NT2/D1 (cell line): ENCODE measurements at regions not wholly inside any gene's neighbourhood (a gene's known extent, or its start where the extent isn't known, plus 50 kb on each side); places are given as distances from the start of the nearest gene placed in this dataset.
A peak's percentile ranks its signal among the peaks of the same experiment; 100 is the strongest.

ENCODE experiments used
- DNase-seq: peaks from one replicate; pipeline ENCODE4 v3.0.0-alpha.2; 2011; ENCODE audit warnings: low read depth, low spot score
- H3K27me3 ChIP-seq: 2 replicates; pipeline ENCODE4 v1.6.0; 2011; ENCODE audit warnings: mild to moderate bottlenecking; ENCODE audit not compliant: insufficient read length, insufficient read depth
- H3K36me3 ChIP-seq: 2 replicates; pipeline ENCODE4 v1.6.1; 2011; ENCODE audit warnings: mild to moderate bottlenecking, low read length, mixed read lengths; ENCODE audit not compliant: insufficient read depth, insufficient read length
- H3K4me1 ChIP-seq: 2 replicates; pipeline ENCODE4 v1.5.1; 2011; ENCODE audit not compliant: insufficient read depth, insufficient read length
- H3K4me3 ChIP-seq: 2 replicates; pipeline ENCODE4 v1.5.1; 2011; ENCODE audit warnings: low read depth; ENCODE audit not compliant: insufficient read length
- H3K9ac ChIP-seq: 2 replicates; pipeline ENCODE4 v1.6.0; 2011; ENCODE audit warnings: low read depth; ENCODE audit not compliant: insufficient read length
- H3K9me3 ChIP-seq: 2 replicates; pipeline ENCODE4 v1.5.1; 2011; ENCODE audit warnings: mild to moderate bottlenecking, low read length; ENCODE audit not compliant: insufficient read depth
- SUZ12 ChIP-seq: IDR thresholded peaks from 2 replicates; pipeline ENCODE4 v1.6.1; 2011; ENCODE audit not compliant: insufficient read length, insufficient read depth; ENCODE audit errors: extremely low read depth
- YY1 ChIP-seq: IDR thresholded peaks from 2 replicates; pipeline ENCODE4 v1.6.1; 2011; ENCODE audit not compliant: insufficient read length, insufficient read depth
- ZNF274 ChIP-seq: IDR thresholded peaks from 2 replicates; pipeline ENCODE4 v1.6.1; 2011; ENCODE audit warnings: mild to moderate bottlenecking, low read depth, low read length

DNA sequence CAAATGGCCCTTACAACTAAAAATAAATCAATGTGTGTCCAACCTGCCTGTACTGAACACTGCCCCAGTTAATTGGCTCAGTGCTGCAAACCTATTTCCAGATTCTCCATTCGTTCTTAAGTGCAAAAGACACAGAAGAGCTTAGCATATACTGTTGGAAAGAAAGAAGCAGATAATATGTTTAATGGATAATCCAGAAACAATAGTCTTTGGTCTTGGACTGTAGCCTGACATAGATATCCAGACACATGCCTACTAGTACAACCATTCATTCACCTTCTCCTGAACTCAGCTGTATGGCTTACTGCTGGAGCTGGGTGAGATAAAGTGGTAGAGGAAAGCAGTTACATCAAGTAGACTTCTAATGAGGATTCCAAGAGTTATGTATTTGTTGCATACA is 77.0 kb downstream of the LUZP4 start:
- no peak for DNase-seq
- H3K27me3 ChIP-seq, result no peaks in the 10 kb centered on the region
- H3K36me3 ChIP-seq, result no peaks in the 10 kb centered on the region
- H3K9ac ChIP-seq, result no peak overlapping the region
- peaks cover 6% of the 10 kb centered on the region; the same call in 1 of the 2 replicates for H3K9me3 ChIP-seq
- no peak overlapping the region for H3K4me3 ChIP-seq
- TF ChIP-seq YY1 (no peak), SUZ12 (no peak), ZNF274 (no peak)
- H3K4me1 ChIP-seq, result no peaks in the 10 kb centered on the region

DNA sequence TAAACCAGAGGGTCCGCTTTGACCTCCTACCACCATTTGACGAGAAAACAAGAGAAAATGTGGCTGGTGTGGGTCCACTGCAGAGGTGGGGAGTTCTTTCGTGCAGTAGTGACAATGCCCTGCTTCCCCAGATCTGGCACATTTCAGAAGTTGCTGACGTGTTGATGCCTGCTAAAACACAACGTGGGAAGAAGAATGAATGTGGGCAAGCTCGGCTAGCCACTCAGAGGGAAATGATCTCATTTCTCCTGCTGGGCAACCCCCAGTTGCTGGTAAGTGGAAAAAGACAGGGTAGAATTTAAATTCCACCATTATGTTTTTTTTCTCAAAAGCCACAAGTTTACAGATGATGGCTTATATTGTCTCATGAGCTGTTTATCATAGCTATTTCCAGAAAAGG is 77.9 kb downstream of the LUZP4 start:
- no peak for DNase-seq

GRCh38 chrX:115367951-115368350 is 78.4 kb downstream of the LUZP4 start:
- H3K27me3 ChIP-seq, result no peaks in the 10 kb centered on the region
- H3K36me3 ChIP-seq, result no peaks in the 10 kb centered on the region
- no peaks in the 10 kb centered on the region for H3K9me3 ChIP-seq
- no peaks in the 10 kb centered on the region for H3K4me1 ChIP-seq
- no peak for TF ChIP-seq SUZ12
- TF ChIP-seq YY1, result no peak
- TF ChIP-seq ZNF274, result no peak
- H3K9ac ChIP-seq, result no peak overlapping the region
- no peak overlapping the region for H3K4me3 ChIP-seq
- no peak for DNase-seq

More for the DNA sequence above, 77.9 kb downstream of the LUZP4 start:
- H3K36me3 ChIP-seq, result no peaks in the 10 kb centered on the region
- no peaks in the 10 kb centered on the region for H3K9me3 ChIP-seq
- no peak overlapping the region for H3K4me3 ChIP-seq
- H3K9ac ChIP-seq, result no peak overlapping the region
- TF ChIP-seq YY1 (no peak), SUZ12 (no peak), ZNF274 (no peak)
- H3K27me3 ChIP-seq, result no peaks in the 10 kb centered on the region
- H3K4me1 ChIP-seq, result no peaks in the 10 kb centered on the region

DNA sequence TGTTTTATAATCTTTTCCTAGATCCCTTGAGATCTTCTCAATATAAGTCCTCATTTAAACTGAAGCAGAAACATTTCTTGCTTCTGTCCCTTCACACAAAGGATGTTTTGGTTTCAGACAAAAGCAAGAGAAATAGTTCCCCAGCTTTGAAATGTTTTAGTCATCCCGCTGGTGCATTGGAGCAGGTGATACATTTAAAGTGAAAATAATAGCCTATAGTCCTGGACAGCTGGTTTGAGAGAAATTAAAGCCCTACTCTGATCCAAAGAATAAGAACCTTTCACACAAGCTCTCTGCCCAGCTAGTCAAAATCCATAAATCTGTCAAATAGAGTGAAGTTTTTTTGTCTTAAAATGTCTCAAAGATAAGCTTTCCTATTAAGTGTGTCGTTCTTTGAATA is 79.4 kb downstream of the LUZP4 start:
- no peaks in the 10 kb centered on the region for H3K27me3 ChIP-seq
- no peak overlapping the region for H3K4me3 ChIP-seq
- no peaks in the 10 kb centered on the region for H3K36me3 ChIP-seq
- H3K9ac ChIP-seq, result no peak overlapping the region
- no peaks in the 10 kb centered on the region for H3K4me1 ChIP-seq
- DNase-seq, result no peak
- H3K9me3 ChIP-seq, result no peaks in the 10 kb centered on the region
- TF ChIP-seq YY1, result no peak

- Histone ChIP-seq H3K9me3 (no peaks in the 10 kb centered on the region), H3K4me3 (no peak overlapping the region), H3K9ac (no peak overlapping the region), H3K27me3 (no peaks in the 10 kb centered on the region), H3K4me1 (no peaks in the 10 kb centered on the region), H3K36me3 (no peaks in the 10 kb centered on the region)
- peak; percentile 58 for DNase-seq
- no peak for TF ChIP-seq YY1
- no peak for TF ChIP-seq SUZ12
- no peak for TF ChIP-seq ZNF274
These were observed 82.6 kb downstream of the LUZP4 start for GRCh38 chrX:115372152-115372551.

- no peak for DNase-seq
- TF ChIP-seq YY1 (no peak), ZNF274 (no peak)
- H3K36me3 ChIP-seq, result no peaks in the 10 kb centered on the region
These were observed 83.8 kb downstream of the LUZP4 start for GRCh38 chrX:115373308-115373707.

DNA sequence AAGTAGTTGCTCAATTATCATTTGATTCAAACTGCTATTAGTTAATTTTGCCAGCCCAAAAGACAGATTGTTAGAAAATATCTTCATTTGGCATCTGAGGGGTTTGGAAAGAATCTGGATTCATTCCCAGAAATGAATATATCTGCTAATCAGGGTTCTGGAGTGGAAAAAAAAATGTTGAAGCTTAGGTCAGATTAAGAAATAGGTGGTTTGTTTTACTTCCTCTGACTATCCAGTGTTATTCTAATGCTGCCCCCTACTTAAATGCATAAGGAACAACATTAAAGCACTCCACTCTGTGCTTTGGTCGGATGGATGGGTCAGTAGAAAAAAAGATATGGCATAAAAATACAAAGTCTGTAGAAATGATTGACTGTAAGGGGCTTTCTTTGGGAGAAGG is 89.0 kb downstream of the LUZP4 start:
- no peaks in the 10 kb centered on the region for H3K36me3 ChIP-seq
- no peaks in the 10 kb centered on the region for H3K9me3 ChIP-seq
- no peak for DNase-seq
- H3K4me3 ChIP-seq, result no peak overlapping the region
- no peak overlapping the region for H3K9ac ChIP-seq
- H3K27me3 ChIP-seq, result no peaks in the 10 kb centered on the region
- no peak for TF ChIP-seq ZNF274
- TF ChIP-seq SUZ12, result no peak
- TF ChIP-seq YY1, result no peak
- no peaks in the 10 kb centered on the region for H3K4me1 ChIP-seq

More at GRCh38 chrX:115373308-115373707, 83.8 kb downstream of the LUZP4 start:
- H3K27me3 ChIP-seq, result no peaks in the 10 kb centered on the region
- no peak overlapping the region for H3K9ac ChIP-seq
- no peaks in the 10 kb centered on the region for H3K9me3 ChIP-seq
- no peaks in the 10 kb centered on the region for H3K4me1 ChIP-seq
- H3K4me3 ChIP-seq, result no peak overlapping the region

DNA sequence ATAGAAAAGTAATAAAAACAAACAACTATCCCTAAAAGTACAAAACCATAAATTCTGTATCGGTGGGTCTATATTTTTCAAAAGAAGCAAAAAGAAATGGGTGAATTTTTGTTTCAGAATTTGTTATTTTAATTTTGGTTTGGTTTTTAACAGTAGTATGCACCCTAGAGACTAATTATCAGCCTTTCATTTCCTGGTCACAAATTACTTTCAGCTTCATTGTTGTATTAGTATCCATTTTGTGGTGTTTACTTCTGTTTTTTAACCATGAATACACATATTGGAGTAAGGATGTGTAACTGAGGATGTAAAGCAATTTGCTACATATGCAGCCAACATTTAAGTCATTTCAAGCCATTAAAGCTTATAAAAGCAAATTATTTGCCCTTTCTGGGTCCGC is 97.8 kb downstream of the LUZP4 start:
- H3K4me3 ChIP-seq, result no peak overlapping the region
- no peak overlapping the region for H3K9ac ChIP-seq
- H3K4me1 ChIP-seq, result no peaks in the 10 kb centered on the region
- no peaks in the 10 kb centered on the region for H3K27me3 ChIP-seq
- no peak for DNase-seq
- H3K9me3 ChIP-seq, result no peaks in the 10 kb centered on the region
- H3K36me3 ChIP-seq, result no peaks in the 10 kb centered on the region
- TF ChIP-seq SUZ12 (no peak), ZNF274 (no peak), YY1 (no peak)
